ENCODE measurements at regions not wholly inside any gene's neighbourhood (a gene's known extent, or its start where the extent isn't known, plus 50 kb on each side); places are given as distances from the start of the nearest gene placed in this dataset.

DNA sequence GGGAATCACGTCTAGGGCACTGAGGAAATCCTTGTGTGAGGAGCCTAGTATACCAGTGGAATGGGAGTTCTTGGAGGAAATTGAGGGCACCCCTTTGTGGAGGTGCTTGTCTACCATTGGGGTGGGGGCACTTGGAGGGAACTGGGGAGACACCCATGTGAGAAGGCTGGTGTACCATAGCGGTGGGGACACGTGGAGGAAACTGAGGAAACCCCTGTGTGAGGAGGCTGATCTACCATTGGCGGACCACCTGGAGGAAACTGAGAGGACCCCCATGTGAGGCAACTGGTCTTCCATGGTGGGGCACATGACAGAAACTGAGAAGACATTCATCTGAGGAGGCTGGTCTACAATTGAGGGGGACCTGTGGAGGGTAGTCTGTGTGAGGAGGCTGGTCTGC lies 164.5 kb downstream of the FBLN2 start:
- TF ChIP-seq, protein P1, sequence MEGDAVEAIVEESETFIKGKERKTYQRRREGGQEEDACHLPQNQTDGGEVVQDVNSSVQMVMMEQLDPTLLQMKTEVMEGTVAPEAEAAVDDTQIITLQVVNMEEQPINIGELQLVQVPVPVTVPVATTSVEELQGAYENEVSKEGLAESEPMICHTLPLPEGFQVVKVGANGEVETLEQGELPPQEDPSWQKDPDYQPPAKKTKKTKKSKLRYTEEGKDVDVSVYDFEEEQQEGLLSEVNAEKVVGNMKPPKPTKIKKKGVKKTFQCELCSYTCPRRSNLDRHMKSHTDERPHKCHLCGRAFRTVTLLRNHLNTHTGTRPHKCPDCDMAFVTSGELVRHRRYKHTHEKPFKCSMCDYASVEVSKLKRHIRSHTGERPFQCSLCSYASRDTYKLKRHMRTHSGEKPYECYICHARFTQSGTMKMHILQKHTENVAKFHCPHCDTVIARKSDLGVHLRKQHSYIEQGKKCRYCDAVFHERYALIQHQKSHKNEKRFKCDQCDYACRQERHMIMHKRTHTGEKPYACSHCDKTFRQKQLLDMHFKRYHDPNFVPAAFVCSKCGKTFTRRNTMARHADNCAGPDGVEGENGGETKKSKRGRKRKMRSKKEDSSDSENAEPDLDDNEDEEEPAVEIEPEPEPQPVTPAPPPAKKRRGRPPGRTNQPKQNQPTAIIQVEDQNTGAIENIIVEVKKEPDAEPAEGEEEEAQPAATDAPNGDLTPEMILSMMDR (conservative IDR thresholded peaks at IDR 0.05; ENCODE audit: low read depth in 2 of 2): no peak
- TF ChIP-seq NANOG (IDR thresholded peaks at IDR 0.05; ENCODE audit: borderline replicate concordance) (no peak), EZH2phosphoT487 (IDR thresholded peaks at IDR 0.05; ENCODE audit: unreplicated experiment) (no peak), ZNF331 (CRISPR knock-in tag; IDR thresholded peaks at IDR 0.05; ENCODE audit: low read depth) (no peak)
- TF ChIP-seq, protein P2, sequence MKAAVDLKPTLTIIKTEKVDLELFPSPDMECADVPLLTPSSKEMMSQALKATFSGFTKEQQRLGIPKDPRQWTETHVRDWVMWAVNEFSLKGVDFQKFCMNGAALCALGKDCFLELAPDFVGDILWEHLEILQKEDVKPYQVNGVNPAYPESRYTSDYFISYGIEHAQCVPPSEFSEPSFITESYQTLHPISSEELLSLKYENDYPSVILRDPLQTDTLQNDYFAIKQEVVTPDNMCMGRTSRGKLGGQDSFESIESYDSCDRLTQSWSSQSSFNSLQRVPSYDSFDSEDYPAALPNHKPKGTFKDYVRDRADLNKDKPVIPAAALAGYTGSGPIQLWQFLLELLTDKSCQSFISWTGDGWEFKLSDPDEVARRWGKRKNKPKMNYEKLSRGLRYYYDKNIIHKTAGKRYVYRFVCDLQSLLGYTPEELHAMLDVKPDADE (IDR thresholded peaks at IDR 0.05): no peak

Measured in GM23338 (cell line).